CD4-positive, alpha-beta T cell treated with Interferon gamma for 1 hour (primary cell): ENCODE measurements at regions not wholly inside any gene's neighbourhood (a gene's known extent, or its start where the extent isn't known, plus 50 kb on each side); places are given as distances from the start of the nearest gene placed in this dataset.
A peak's percentile ranks its signal among the peaks of the same experiment; 100 is the strongest.

Experiments used
- DNase-seq: peaks from one replicate; pipeline ENCODE4 v3.0.0-alpha.2; 2020

- DNase-seq = no peak
Measured at GRCh38 chr9:99282406-99282805, 60.3 kb downstream of the SEC61B start.

GRCh38 chr9:99285965-99286364 lies 63.9 kb downstream of the SEC61B start:
- no peak for DNase-seq

- DNase-seq = no peak
Measured at GRCh38 chr9:99286536-99286935, 64.5 kb downstream of the SEC61B start.

- DNase-seq = no peak
Measured at GRCh38 chr9:99287641-99288040, 65.6 kb downstream of the SEC61B start.

- no peak for DNase-seq
Measured at GRCh38 chr9:99288830-99289229, 66.7 kb downstream of the SEC61B start.

- DNase-seq = no peak
Measured at GRCh38 chr9:99294850-99295461, 72.9 kb downstream of the SEC61B start.

- peak; percentile 34 for DNase-seq
Measured at GRCh38 chr9:99296291-99296951, 74.3 kb downstream of the SEC61B start.

GRCh38 chr9:99298614-99299013 lies 76.5 kb downstream of the SEC61B start:
- DNase-seq = no peak

- DNase-seq = no peak
Measured at GRCh38 chr9:99299211-99300102, 77.4 kb downstream of the SEC61B start.

GRCh38 chr9:99300103-99300439 lies 78.0 kb downstream of the SEC61B start:
- DNase-seq = no peak

- DNase-seq = no peak
Measured at GRCh38 chr9:99300603-99301002, 78.5 kb downstream of the SEC61B start.

- no peak for DNase-seq
Measured at GRCh38 chr9:99303177-99303576, 81.1 kb downstream of the SEC61B start.

- DNase-seq = no peak
Measured at GRCh38 chr9:99305124-99305523, 83.0 kb downstream of the SEC61B start.

- DNase-seq = no peak
Measured at GRCh38 chr9:99305820-99306811, 84.0 kb downstream of the SEC61B start.

GRCh38 chr9:99307851-99308250 lies 85.8 kb downstream of the SEC61B start:
- DNase-seq = no peak

GRCh38 chr9:99309141-99309939 lies 87.3 kb downstream of the SEC61B start:
- no peak for DNase-seq

- no peak for DNase-seq
Measured at GRCh38 chr9:99312736-99313135, 90.7 kb downstream of the SEC61B start.

GRCh38 chr9:99319048-99319447 lies 97.0 kb downstream of the SEC61B start:
- no peak for DNase-seq

GRCh38 chr9:99322299-99322698 lies 100.2 kb downstream of the SEC61B start:
- DNase-seq = no peak

GRCh38 chr9:99326112-99326916 lies 104.2 kb downstream of the SEC61B start:
- no peak for DNase-seq

- no peak for DNase-seq
Measured at GRCh38 chr9:99326917-99327189, 104.8 kb downstream of the SEC61B start.
